HEK293 (cell line): ENCODE measurements at regions not wholly inside any gene's neighbourhood (a gene's known extent, or its start where the extent isn't known, plus 50 kb on each side); places are given as distances from the start of the nearest gene placed in this dataset.

ENCODE experiments used
- CTCF ChIA-PET: fragments of 350-600 bp; formaldehyde crosslinking; extraction: SDS; loops from one replicate; lab custom pipeline; 2021; ENCODE audit warnings: antibody characterized with exemption; lab: Yijun Ruan, JAX
- POLR2A ChIA-PET: fragments of 300-600 bp; formaldehyde crosslinking; extraction: SDS; loops from one replicate; lab custom pipeline; 2020; ENCODE audit warnings: antibody characterized with exemption, inconsistent platforms; lab: Yijun Ruan, JAX
- H3K27ac ChIP-seq: fragments of 200-500 bp; sonication (Bioruptor generic); 2 replicates; pipeline ENCODE4 v1.5.1; 2014; ENCODE audit warnings: low read depth, low read length, control low read depth, inconsistent platforms; ENCODE audit errors: extremely low read depth
- H3K36me3 ChIP-seq, 2 experiments: fragments of 200-500 bp in 1 of 2; sonication (Bioruptor generic) in 1 of 2; 1 replicate in 1 of 2; 2 replicates in 1 of 2; pipeline ENCODE4 v1.5.1; 2014 to 2017; ENCODE audit warnings: inconsistent platforms in 2 of 2, low read length in 2 of 2; ENCODE audit not compliant: control insufficient read depth in 2 of 2, insufficient read depth in 1 of 2
- H3K4me1 ChIP-seq: fragments of 200-500 bp; sonication (Bioruptor generic); 2 replicates; pipeline ENCODE4 v1.5.1; 2014; ENCODE audit warnings: mild to moderate bottlenecking, low read length, inconsistent platforms; ENCODE audit not compliant: control insufficient read depth, insufficient read depth
- H3K4me3 ChIP-seq: 2 replicates; pipeline ENCODE4 v1.5.1; 2011; ENCODE audit warnings: low read depth, mild to moderate bottlenecking, control low read depth, low read length, moderate library complexity
- H3K9me3 ChIP-seq: fragments of 200-500 bp; sonication (Bioruptor generic); 2 replicates; pipeline ENCODE4 v1.5.1; 2014; ENCODE audit warnings: low read depth, low read length, inconsistent platforms; ENCODE audit not compliant: control insufficient read depth, insufficient read depth
- GFI1B ChIP-seq: fragments of 450-650 bp; formaldehyde crosslinking; IDR thresholded peaks from 2 replicates; pipeline ENCODE4 v1.5.1; 2016; ENCODE audit warnings: missing biosample characterization, missing genetic modification characterization
- GLI4 ChIP-seq: fragments of 450-650 bp; formaldehyde crosslinking; IDR thresholded peaks from 2 replicates; pipeline ENCODE4 v1.5.1; 2016; ENCODE audit warnings: missing biosample characterization, missing genetic modification characterization
- OVOL3 ChIP-seq: fragments of 450-650 bp; formaldehyde crosslinking; IDR thresholded peaks from 2 replicates; pipeline ENCODE4 v1.5.1; 2016; ENCODE audit warnings: missing biosample characterization, missing genetic modification characterization
- SCRT1 ChIP-seq: fragments of 450-650 bp; formaldehyde crosslinking; IDR thresholded peaks from 2 replicates; pipeline ENCODE4 v1.5.1; 2016; ENCODE audit warnings: missing biosample characterization, missing genetic modification characterization, borderline replicate concordance
- SETDB1 ChIP-seq: IDR thresholded peaks from one replicate; pipeline ENCODE4 v1.6.1; 2017; ENCODE audit warnings: mild to moderate bottlenecking, low read length, moderate library complexity, mixed read lengths; ENCODE audit not compliant: insufficient read length
- TCF7L2 ChIP-seq: IDR thresholded peaks from 2 replicates; pipeline ENCODE4 v1.6.1; 2011; ENCODE audit warnings: low read depth, mild to moderate bottlenecking, inconsistent platforms, low read length, moderate library complexity, borderline replicate concordance
- ZBTB1 ChIP-seq: fragments of 450-650 bp; formaldehyde crosslinking; IDR thresholded peaks from 2 replicates; pipeline ENCODE4 v1.5.1; 2016; ENCODE audit warnings: missing biosample characterization, missing genetic modification characterization
- ZBTB10 ChIP-seq: fragments of 450-650 bp; formaldehyde crosslinking; IDR thresholded peaks from 2 replicates; pipeline ENCODE4 v1.5.1; 2016; ENCODE audit warnings: missing biosample characterization, missing genetic modification characterization
- ZBTB11 ChIP-seq: fragments of 450-650 bp; formaldehyde crosslinking; conservative IDR thresholded peaks from 2 replicates; pipeline ENCODE4 v1.5.1; 2016; ENCODE audit warnings: low read depth, missing biosample characterization, missing genetic modification characterization
- ZFP69B ChIP-seq: fragments of 450-650 bp; formaldehyde crosslinking; IDR thresholded peaks from 2 replicates; pipeline ENCODE4 v1.5.1; 2016; ENCODE audit warnings: missing biosample characterization, missing genetic modification characterization
- ZNF132 ChIP-seq: fragments of 450-650 bp; formaldehyde crosslinking; IDR thresholded peaks from 2 replicates; pipeline ENCODE4 v1.5.1; 2017; ENCODE audit warnings: missing biosample characterization, missing genetic modification characterization, borderline replicate concordance
- ZNF184 ChIP-seq: fragments of 450-650 bp; IDR thresholded peaks from 2 replicates; pipeline ENCODE4 v1.5.1; 2018; ENCODE audit warnings: missing biosample characterization, mild to moderate bottlenecking, missing genetic modification characterization
- ZNF24 ChIP-seq: fragments of 450-650 bp; formaldehyde crosslinking; IDR thresholded peaks from 2 replicates; pipeline ENCODE4 v1.5.1; 2016; ENCODE audit warnings: missing biosample characterization, missing genetic modification characterization
- ZNF266 ChIP-seq: fragments of 450-650 bp; formaldehyde crosslinking; IDR thresholded peaks from 2 replicates; pipeline ENCODE4 v1.5.1; 2016; ENCODE audit warnings: missing biosample characterization, missing genetic modification characterization, low read depth
- ZNF280C ChIP-seq: fragments of 450-650 bp; formaldehyde crosslinking; IDR thresholded peaks from 2 replicates; pipeline ENCODE4 v1.5.1; 2016; ENCODE audit warnings: missing biosample characterization, missing genetic modification characterization
- ZNF335 ChIP-seq: fragments of 450-650 bp; formaldehyde crosslinking; conservative IDR thresholded peaks from 2 replicates; pipeline ENCODE4 v1.5.1; 2016; ENCODE audit warnings: missing biosample characterization, missing genetic modification characterization
- ZNF350 ChIP-seq: fragments of 450-650 bp; formaldehyde crosslinking; IDR thresholded peaks from 2 replicates; pipeline ENCODE4 v1.5.0; 2017; ENCODE audit warnings: missing biosample characterization, mild to moderate bottlenecking, missing genetic modification characterization
- ZNF510 ChIP-seq: fragments of 450-650 bp; formaldehyde crosslinking; IDR thresholded peaks from 2 replicates; pipeline ENCODE4 v1.5.1; 2018; ENCODE audit warnings: mild to moderate bottlenecking, missing genetic modification characterization, missing biosample characterization; ENCODE audit not compliant: insufficient replicate concordance
- ZNF529 ChIP-seq: fragments of 450-650 bp; formaldehyde crosslinking; IDR thresholded peaks from 2 replicates; pipeline ENCODE4 v1.5.1; 2017; ENCODE audit warnings: missing genetic modification characterization, missing biosample characterization; ENCODE audit not compliant: insufficient replicate concordance
- ZNF624 ChIP-seq: fragments of 450-650 bp; formaldehyde crosslinking; IDR thresholded peaks from 2 replicates; pipeline ENCODE4 v1.5.1; 2017; ENCODE audit warnings: missing biosample characterization, missing genetic modification characterization

GRCh38 chr5:174446446-174446845 lies 277.9 kb upstream of the MSX2 start:
- Histone ChIP-seq H3K4me1 (no peaks in the 10 kb centered on the region), H3K27ac (no peak overlapping the region), H3K4me3 (no peak overlapping the region), H3K9me3 (no peaks in the 10 kb centered on the region), H3K36me3 (no peaks in the 10 kb centered on the region)
- no peak for TF ChIP-seq ZFP69B (tag by site-specific recombination)
- peak; percentile 41 for TF ChIP-seq SETDB1
- no peak for TF ChIP-seq TCF7L2
- ChIA-PET CTCF (no interaction called here), POLR2A (no interaction called here)

- no peak overlapping the region for H3K27ac ChIP-seq
- CTCF ChIA-PET, result no interaction called here
Measured at GRCh38 chr5:174446988-174447387, 277.4 kb upstream of the MSX2 start.

More at GRCh38 chr5:174446988-174447387, 277.4 kb upstream of the MSX2 start:
- no peak for TF ChIP-seq ZNF510 (tag by site-specific recombination)
- TF ChIP-seq OVOL3 (tag by site-specific recombination), result no peak
- no peak for TF ChIP-seq ZNF184 (tag by site-specific recombination)
- TF ChIP-seq ZNF350 (tag by site-specific recombination), result no peak
- no peak for TF ChIP-seq GLI4 (tag by site-specific recombination)
- TF ChIP-seq ZNF529, result no peak
- TF ChIP-seq ZNF335 (tag by site-specific recombination), result no peak
- TF ChIP-seq ZNF624 (tag by site-specific recombination), result no peak
- TF ChIP-seq SCRT1 (tag by site-specific recombination), result no peak
- no peak for TF ChIP-seq ZNF280C
- no peak for TF ChIP-seq ZBTB1 (tag by site-specific recombination)
- TF ChIP-seq ZNF266 (tag by site-specific recombination), result no peak
- no peak for TF ChIP-seq ZNF24 (tag by site-specific recombination)
- no peak for TF ChIP-seq ZNF132 (tag by site-specific recombination)
- TF ChIP-seq GFI1B (tag by site-specific recombination), result no peak
- TF ChIP-seq ZBTB10 (tag by site-specific recombination), result no peak
- no peak for TF ChIP-seq ZBTB11 (tag by site-specific recombination)
- POLR2A ChIA-PET, result no interaction called here
- no peaks in the 10 kb centered on the region for H3K36me3 ChIP-seq
- no peak overlapping the region for H3K4me3 ChIP-seq
- H3K9me3 ChIP-seq, result no peaks in the 10 kb centered on the region
- no peaks in the 10 kb centered on the region for H3K4me1 ChIP-seq
